ENCODE measurements at regions not wholly inside any gene's neighbourhood (a gene's known extent, or its start where the extent isn't known, plus 50 kb on each side); places are given as distances from the start of the nearest gene placed in this dataset.

GRCh38 chr1:58333511-58333910 lies 213.0 kb downstream of the OMA1 start:
- Histone ChIP-seq H3K36me3 (no peaks in the 10 kb centered on the region), H3K27me3 (no peaks in the 10 kb centered on the region), H3K4me3 (no peak overlapping the region), H3K9me3 (no peaks in the 10 kb centered on the region), H3K4me1 (no peaks in the 10 kb centered on the region), H3K27ac (no peak overlapping the region)
- WGBS, 2 donors (ENCODE audit: low coverage in 1 of 2): 88 to 94% methylated on average over 1 of the region's 1 CpG
- TF ChIP-seq CTCF (IDR thresholded peaks at IDR 0.05): no peak
- TF ChIP-seq POLR2AphosphoS5 (IDR thresholded peaks at IDR 0.05): no peak
- no peak for TF ChIP-seq POLR2A (IDR thresholded peaks at IDR 0.05)
- TF ChIP-seq EP300 (IDR thresholded peaks at IDR 0.05): no peak
- no peak for ATAC-seq

- Histone ChIP-seq H3K4me1 (no peaks in the 10 kb centered on the region), H3K4me3 (no peak overlapping the region), H3K36me3 (no peaks in the 10 kb centered on the region), H3K27me3 (no peaks in the 10 kb centered on the region), H3K9me3 (no peaks in the 10 kb centered on the region), H3K27ac (no peak overlapping the region)
- TF ChIP-seq POLR2A (IDR thresholded peaks at IDR 0.05) (no peak), POLR2AphosphoS5 (IDR thresholded peaks at IDR 0.05) (no peak), EP300 (IDR thresholded peaks at IDR 0.05) (no peak), CTCF (IDR thresholded peaks at IDR 0.05) (no peak)
- ATAC-seq: no peak
- WGBS, 2 donors (ENCODE audit: low coverage in 1 of 2): 77 to 85% methylated on average over 1 of the region's 1 CpG
Observed at GRCh38 chr1:58331156-58331555, 215.4 kb downstream of the OMA1 start.

- Histone ChIP-seq H3K36me3 (peaks cover 0 to 5% of the 10 kb centered on the region in 2 donors), H3K4me1 (no peaks in the 10 kb centered on the region), H3K4me3 (no peak overlapping the region), H3K9me3 (peaks cover 0 to 10% (median 0%) of the 10 kb centered on the region in 3 donors), H3K27ac (no peak overlapping the region), H3K27me3 (no peaks in the 10 kb centered on the region)
- 45% methylated on average over 5 of the region's 6 CpGs; no CpG with 5 or more reads in 1 of the 2 donors for WGBS, 2 donors (ENCODE audit: low coverage in 1 of 2)
- no peak for ATAC-seq
- TF ChIP-seq EP300 (IDR thresholded peaks at IDR 0.05) (no peak), CTCF (IDR thresholded peaks at IDR 0.05) (no peak), POLR2A (IDR thresholded peaks at IDR 0.05) (no peak), POLR2AphosphoS5 (IDR thresholded peaks at IDR 0.05) (no peak)
Observed at GRCh38 chr1:58325866-58326265, 220.7 kb downstream of the OMA1 start.

DNA sequence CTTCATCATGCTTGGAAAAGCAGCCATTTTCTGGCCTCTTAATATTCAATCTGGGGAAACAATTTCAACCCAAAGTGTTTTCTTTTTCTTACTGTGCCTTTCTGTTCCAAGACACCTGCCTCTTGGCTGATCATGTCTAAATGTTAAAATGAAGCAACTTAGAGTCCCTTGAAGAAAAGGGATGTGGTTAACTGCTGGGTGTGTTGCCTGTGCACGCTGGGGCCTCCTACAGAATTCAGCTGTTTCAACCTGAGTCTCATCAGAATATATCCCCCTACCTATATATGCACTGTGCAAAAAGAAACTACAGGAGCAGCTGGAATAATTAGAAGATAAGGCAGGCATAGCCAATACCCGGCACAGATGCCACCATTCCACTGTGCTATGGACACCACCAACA lies 222.0 kb downstream of the OMA1 start:
- Histone ChIP-seq H3K4me3 (no peak overlapping the region), H3K36me3 (peaks cover 0 to 5% of the 10 kb centered on the region in 2 donors), H3K4me1 (no peaks in the 10 kb centered on the region), H3K27ac (no peak overlapping the region), H3K27me3 (no peaks in the 10 kb centered on the region), H3K9me3 (peaks cover 0 to 13% (median 0%) of the 10 kb centered on the region in 3 donors)
- TF ChIP-seq EP300 (IDR thresholded peaks at IDR 0.05) (no peak), POLR2A (IDR thresholded peaks at IDR 0.05) (no peak), POLR2AphosphoS5 (IDR thresholded peaks at IDR 0.05) (no peak), CTCF (IDR thresholded peaks at IDR 0.05) (no peak)
- WGBS, 2 donors (ENCODE audit: low coverage in 1 of 2): 80 to 100% methylated on average over 1 to 2 of the region's 2 CpGs
- no peak for ATAC-seq

- TF ChIP-seq EP300 (IDR thresholded peaks at IDR 0.05): no peak
- TF ChIP-seq POLR2A (IDR thresholded peaks at IDR 0.05): no peak
- TF ChIP-seq POLR2AphosphoS5 (IDR thresholded peaks at IDR 0.05): no peak
- TF ChIP-seq CTCF (IDR thresholded peaks at IDR 0.05): no peak
- peaks cover 0 to 5% of the 10 kb centered on the region in 2 donors for H3K36me3 ChIP-seq
- no peaks in the 10 kb centered on the region for H3K4me1 ChIP-seq
- no peaks in the 10 kb centered on the region for H3K27me3 ChIP-seq
- no peak overlapping the region for H3K27ac ChIP-seq
- WGBS, 2 donors (ENCODE audit: low coverage in 1 of 2): 59 to 77% methylated on average over 2 to 6 of the region's 6 CpGs
- H3K9me3 ChIP-seq: peaks cover 0 to 13% (median 0%) of the 10 kb centered on the region in 3 donors
- H3K4me3 ChIP-seq: no peak overlapping the region
- no peak for ATAC-seq
Observed at GRCh38 chr1:58318157-58319005, 228.1 kb downstream of the OMA1 start.
